Endothelial cell of umbilical vein (primary cell): ENCODE measurements at regions not wholly inside any gene's neighbourhood (a gene's known extent, or its start where the extent isn't known, plus 50 kb on each side); places are given as distances from the start of the nearest gene placed in this dataset.

Experiments used
- BruUV-seq: library from RNA; stranded (reverse); fragments of 400-500 nt; replicated peaks from 2 replicates; lab custom pipeline; 2021; lab: Mats Ljungman, UMichigan
- CTCF ChIA-PET: fragments of 300-600, 350-600 bp; sonication (Branson Sonifier 250); formaldehyde crosslinking; loops from one replicate; lab custom pipeline; 2021; ENCODE audit warnings: antibody characterized with exemption, inconsistent platforms; lab: Charles Lee
- POLR2A ChIA-PET: fragments of 300-600, 350-600 bp; sonication (Branson Sonifier 250); formaldehyde crosslinking; loops from one replicate; lab custom pipeline; 2021; ENCODE audit warnings: antibody characterized with exemption, inconsistent platforms; lab: Charles Lee
- DNase-seq: peaks from one replicate; pipeline ENCODE4 v3.0.0-alpha.2; 2011; ENCODE audit warnings: low read depth, low spot score
- FAIRE-seq: peaks from 2 replicates; lab custom pipeline; 2011; peaks lifted over from hg19 to GRCh38; lab: Jason Lieb, UNC
- H2AFZ ChIP-seq: 2 replicates; pipeline ENCODE4 v1.6.0; 2012; ENCODE audit warnings: low read depth, low read length, control low read depth, inconsistent platforms
- H3K27ac ChIP-seq: 2 replicates; pipeline ENCODE4 v1.5.1; 2011; ENCODE audit warnings: low read depth, mild to moderate bottlenecking, control low read depth, low read length, moderate library complexity; ENCODE audit not compliant: insufficient read depth
- H3K27me3 ChIP-seq, 2 experiments: 2 replicates each; pipeline versions ENCODE4 v1.6.0 to v1.6.1; 2011; ENCODE audit warnings: low read length in 2 of 2, mixed read lengths in 1 of 2; ENCODE audit not compliant: control insufficient read depth in 2 of 2, insufficient read depth in 2 of 2
- H3K36me3 ChIP-seq, 2 experiments: 2 replicates in 1 of 2; 3 replicates in 1 of 2; pipeline ENCODE4 v1.5.1; 2011; ENCODE audit warnings: low read length in 2 of 2, mild to moderate bottlenecking in 1 of 2, moderate library complexity in 1 of 2; ENCODE audit not compliant: control insufficient read depth in 2 of 2, insufficient read depth in 2 of 2; ENCODE audit errors: extremely low read depth in 1 of 2
- H3K4me1 ChIP-seq: 3 replicates; pipeline ENCODE4 v1.5.1; 2011; ENCODE audit warnings: mild to moderate bottlenecking, low read length; ENCODE audit not compliant: control insufficient read depth, insufficient read depth; ENCODE audit errors: extremely low read depth
- H3K4me2 ChIP-seq: 2 replicates; pipeline ENCODE4 v1.6.1; 2011; ENCODE audit warnings: low read length, control low read depth, mixed read lengths; ENCODE audit not compliant: insufficient read depth
- H3K4me3 ChIP-seq, 3 experiments: fragments of 200-600 bp in 1 of 3; sonication (generic), shearing (Covaris generic) in 1 of 3; replicated peaks in 1 of 3; 2 replicates each; pipeline ENCODE4 v1.5.1; 2011 to 2016; ENCODE audit warnings: control low read depth in 3 of 3, low read length in 3 of 3, mild to moderate bottlenecking in 2 of 3, inconsistent platforms in 1 of 3, low read depth in 1 of 3, moderate library complexity in 1 of 3; ENCODE audit not compliant: insufficient read depth in 1 of 3
- H3K79me2 ChIP-seq: 2 replicates; pipeline ENCODE4 v1.6.0; 2012; ENCODE audit warnings: low read length, inconsistent platforms; ENCODE audit not compliant: control insufficient read depth, insufficient read depth
- H3K9ac ChIP-seq: replicated peaks from 2 replicates; pipeline ENCODE3; 2011; ENCODE audit warnings: low read length, control low read depth; ENCODE audit not compliant: insufficient read depth; ENCODE audit errors: extremely low read depth
- H3K9me1 ChIP-seq: replicated peaks from 3 replicates; pipeline ENCODE4 v1.6.0; 2011; ENCODE audit warnings: mild to moderate bottlenecking, low read length; ENCODE audit not compliant: control insufficient read depth, insufficient read depth; ENCODE audit errors: extremely low read depth
- H3K9me3 ChIP-seq: replicated peaks from 2 replicates; pipeline ENCODE4 v1.5.1; 2012; ENCODE audit warnings: low read length, inconsistent platforms; ENCODE audit not compliant: control insufficient read depth, insufficient read depth
- H4K20me1 ChIP-seq: replicated peaks from 2 replicates; pipeline ENCODE3; 2011; ENCODE audit warnings: mild to moderate bottlenecking, low read length; ENCODE audit not compliant: control insufficient read depth, insufficient read depth; ENCODE audit errors: extremely low read depth
- EZH2 ChIP-seq: IDR thresholded peaks from 2 replicates; pipeline ENCODE4 v1.6.1; 2012; ENCODE audit warnings: borderline replicate concordance, low read depth, mild to moderate bottlenecking, moderate library complexity, low read length, inconsistent platforms; ENCODE audit not compliant: severe bottlenecking
- FOS ChIP-seq: IDR thresholded peaks from 2 replicates; pipeline ENCODE4 v1.6.1; 2011; ENCODE audit warnings: mild to moderate bottlenecking, low read length, moderate library complexity, borderline replicate concordance; ENCODE audit not compliant: insufficient read depth
- GATA2 ChIP-seq: IDR thresholded peaks from 2 replicates; pipeline ENCODE4 v1.7.0; 2011; ENCODE audit warnings: low read depth, mild to moderate bottlenecking, moderate library complexity, mixed read lengths, low read length; ENCODE audit not compliant: insufficient read length, insufficient read depth
- JUN ChIP-seq: IDR thresholded peaks from 2 replicates; pipeline ENCODE4 v1.6.1; 2011; ENCODE audit warnings: borderline replicate concordance, low read depth; ENCODE audit not compliant: insufficient read length, insufficient read depth
- MYC ChIP-seq: IDR thresholded peaks from one replicate; pipeline ENCODE4 v1.6.1; 2011; ENCODE audit warnings: mild to moderate bottlenecking, low read depth, low read length
- POLR2A ChIP-seq: IDR thresholded peaks from 2 replicates; pipeline ENCODE4 v1.6.1; 2012; ENCODE audit warnings: low read depth, mild to moderate bottlenecking, control low read depth, low read length
- POLR2AphosphoS5 ChIP-seq: IDR thresholded peaks from 2 replicates; pipeline ENCODE4 v1.6.1; 2012; ENCODE audit warnings: low read depth, mild to moderate bottlenecking, control low read depth, low read length, moderate library complexity; ENCODE audit not compliant: insufficient read depth
- dilution Hi-C: fragments of 300-500 bp; cut with MboI; formaldehyde crosslinking; loops from one replicate; pipeline ENCODE4 v1.15.0; 2019; ENCODE audit warnings: low sequenced_read_pairs; ENCODE audit not compliant: extremely low pct_ligation_motif_present
- intact Hi-C: fragments of 100-400 bp; cut with micrococcal nuclease; formaldehyde crosslinking; loops from one replicate; pipeline ENCODE4 v1.10.0; 2022
- TF ChIP-seq, protein P1 (sequence below), 2 donors: IDR thresholded peaks; 1 replicate in 1 of 2; 2 replicates in 1 of 2; pipeline ENCODE4 v1.5.1; 2011; ENCODE audit warnings: low read length in 2 of 2, mild to moderate bottlenecking in 2 of 2, moderate library complexity in 2 of 2, control low read depth in 1 of 2, inconsistent platforms in 1 of 2, low read depth in 1 of 2; ENCODE audit not compliant: insufficient read depth in 1 of 2; ENCODE audit errors: extremely low read depth in 1 of 2
- TF ChIP-seq, protein P2 (sequence below): IDR thresholded peaks from 2 replicates; pipeline ENCODE4 v1.6.1; 2011; ENCODE audit not compliant: insufficient read depth, insufficient read length

DNA sequence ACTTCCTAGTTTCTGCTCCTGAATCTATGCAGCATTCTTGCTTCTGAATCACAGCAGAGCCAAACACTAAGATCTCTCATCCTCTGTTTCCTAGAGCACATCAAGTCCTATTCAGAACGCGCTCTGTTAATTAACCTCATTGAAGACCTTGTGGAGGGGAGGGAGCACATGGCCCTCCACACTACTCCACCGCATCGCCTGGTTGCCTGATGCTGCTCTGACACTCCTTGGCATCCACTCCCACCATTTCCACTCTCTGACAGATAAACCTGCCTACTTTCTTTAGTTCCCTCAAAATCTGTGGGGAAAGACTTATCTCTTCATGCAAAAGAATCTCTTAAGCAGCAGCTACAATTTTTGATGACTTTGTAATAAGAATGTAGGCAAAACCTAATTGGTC lies 802.3 kb upstream of the GYPC start:
- Histone ChIP-seq H3K36me3 (no peaks in the 10 kb centered on the region), H3K9ac (no peak overlapping the region), H2AFZ (no peak overlapping the region), H3K4me2 (no peak overlapping the region), H3K9me3 (peaks cover 7% of the 10 kb centered on the region), H3K4me3 (no peak overlapping the region), H4K20me1 (no peaks in the 10 kb centered on the region), H3K79me2 (no peaks in the 10 kb centered on the region), H3K4me1 (no peaks in the 10 kb centered on the region), H3K27me3 (no peaks in the 10 kb centered on the region), H3K9me1 (no peaks in the 10 kb centered on the region), H3K27ac (no peak overlapping the region)
- dilution Hi-C loops, result no loop called here
- ChIA-PET POLR2A (no interaction called here), CTCF (no interaction called here)
- BruUV-seq, result no TSS peak
- DNase-seq (no peak), FAIRE-seq (no peak)
- TF ChIP-seq EZH2 (no peak), JUN (no peak), POLR2AphosphoS5 (no peak), FOS (no peak), POLR2A (no peak), MYC (no peak), GATA2 (no peak)
- TF ChIP-seq, protein P1, sequence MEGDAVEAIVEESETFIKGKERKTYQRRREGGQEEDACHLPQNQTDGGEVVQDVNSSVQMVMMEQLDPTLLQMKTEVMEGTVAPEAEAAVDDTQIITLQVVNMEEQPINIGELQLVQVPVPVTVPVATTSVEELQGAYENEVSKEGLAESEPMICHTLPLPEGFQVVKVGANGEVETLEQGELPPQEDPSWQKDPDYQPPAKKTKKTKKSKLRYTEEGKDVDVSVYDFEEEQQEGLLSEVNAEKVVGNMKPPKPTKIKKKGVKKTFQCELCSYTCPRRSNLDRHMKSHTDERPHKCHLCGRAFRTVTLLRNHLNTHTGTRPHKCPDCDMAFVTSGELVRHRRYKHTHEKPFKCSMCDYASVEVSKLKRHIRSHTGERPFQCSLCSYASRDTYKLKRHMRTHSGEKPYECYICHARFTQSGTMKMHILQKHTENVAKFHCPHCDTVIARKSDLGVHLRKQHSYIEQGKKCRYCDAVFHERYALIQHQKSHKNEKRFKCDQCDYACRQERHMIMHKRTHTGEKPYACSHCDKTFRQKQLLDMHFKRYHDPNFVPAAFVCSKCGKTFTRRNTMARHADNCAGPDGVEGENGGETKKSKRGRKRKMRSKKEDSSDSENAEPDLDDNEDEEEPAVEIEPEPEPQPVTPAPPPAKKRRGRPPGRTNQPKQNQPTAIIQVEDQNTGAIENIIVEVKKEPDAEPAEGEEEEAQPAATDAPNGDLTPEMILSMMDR (IDR thresholded peaks at IDR 0.05; ENCODE audit: extremely low read depth in 1 of 2, insufficient read depth in 1 of 2, low read depth in 1 of 2, low read length in 2 of 2), result no peak
- TF ChIP-seq, protein P2, sequence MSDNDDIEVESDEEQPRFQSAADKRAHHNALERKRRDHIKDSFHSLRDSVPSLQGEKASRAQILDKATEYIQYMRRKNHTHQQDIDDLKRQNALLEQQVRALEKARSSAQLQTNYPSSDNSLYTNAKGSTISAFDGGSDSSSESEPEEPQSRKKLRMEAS, result no peak
- intact Hi-C loops, result no loop called here
